WTC11 (cell line): ENCODE measurements at regions not wholly inside any gene's neighbourhood (a gene's known extent, or its start where the extent isn't known, plus 50 kb on each side); places are given as distances from the start of the nearest gene placed in this dataset.

Experiments used
- CTCF ChIP-seq: fragments of 200-600 bp; IDR thresholded peaks from 2 replicates; pipeline ENCODE4 v1.8.0; 2022; ENCODE audit warnings: antibody characterized with exemption
- FOXJ3 ChIP-seq: sonication (generic); formaldehyde crosslinking; IDR thresholded peaks from 2 replicates; pipeline ENCODE4 v1.9.0; 2021; ENCODE audit warnings: missing genetic modification reagents, mild to moderate bottlenecking, borderline replicate concordance
- IRF2 ChIP-seq: sonication (generic); formaldehyde crosslinking; IDR thresholded peaks from 2 replicates; pipeline ENCODE4 v1.8.0; 2022; ENCODE audit warnings: low read depth, missing genetic modification reagents, borderline replicate concordance
- JAZF1 ChIP-seq: fragments of 250-450 bp; sonication (Bioruptor Pico); IDR thresholded peaks from 2 replicates; pipeline ENCODE4 v1.9.0; 2021; ENCODE audit warnings: moderate library complexity, mild to moderate bottlenecking, inconsistent platforms
- MLX ChIP-seq: sonication (generic); formaldehyde crosslinking; IDR thresholded peaks from 2 replicates; pipeline ENCODE4 v1.8.1; 2023; ENCODE audit warnings: mild to moderate bottlenecking, missing genetic modification reagents, moderate library complexity
- NR2C2 ChIP-seq: sonication (generic); formaldehyde crosslinking; IDR thresholded peaks from 2 replicates; pipeline ENCODE4 v1.8.0; 2022; ENCODE audit warnings: mild to moderate bottlenecking, missing genetic modification reagents
- TEAD4 ChIP-seq: sonication (generic); formaldehyde crosslinking; IDR thresholded peaks from 2 replicates; pipeline ENCODE4 v1.8.0; 2022; ENCODE audit warnings: mild to moderate bottlenecking, missing genetic modification reagents
- USF2 ChIP-seq: sonication (generic); formaldehyde crosslinking; IDR thresholded peaks from 2 replicates; pipeline ENCODE4 v1.8.1; 2023; ENCODE audit warnings: mild to moderate bottlenecking, missing genetic modification reagents, moderate library complexity
- TF ChIP-seq, protein P1 (sequence below): sonication (generic); formaldehyde crosslinking; IDR thresholded peaks from 2 replicates; pipeline ENCODE4 v1.8.0; 2022; ENCODE audit warnings: mild to moderate bottlenecking, missing genetic modification reagents

DNA sequence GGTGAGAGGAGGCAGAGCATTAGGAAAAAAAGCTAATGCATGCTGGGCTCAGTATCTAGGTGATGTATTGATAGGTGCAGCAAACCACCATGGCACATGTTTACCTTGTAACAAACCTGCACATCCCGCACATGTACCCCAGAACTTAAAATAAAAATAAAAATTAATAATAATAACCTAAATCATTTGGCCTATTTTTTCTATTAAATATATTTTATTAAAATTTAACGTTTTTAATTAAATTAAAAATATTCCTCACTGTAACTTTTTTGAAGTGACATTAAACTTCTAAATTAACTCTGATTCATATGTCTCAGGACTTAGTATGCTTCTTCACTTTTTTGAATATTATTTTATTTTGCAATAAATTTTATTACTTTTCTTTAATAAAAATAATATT is 83.7 kb upstream of the PARP8 start:
- TF ChIP-seq CTCF = no peak
- no peak for TF ChIP-seq MLX (CRISPR knock-in tag)
- no peak for TF ChIP-seq JAZF1 (CRISPR knock-in tag)
- TF ChIP-seq FOXJ3 (CRISPR knock-in tag) = no peak
- TF ChIP-seq TEAD4 (CRISPR knock-in tag) = no peak
- no peak for TF ChIP-seq IRF2 (CRISPR knock-in tag)
- no peak for TF ChIP-seq USF2
- TF ChIP-seq, protein P1, sequence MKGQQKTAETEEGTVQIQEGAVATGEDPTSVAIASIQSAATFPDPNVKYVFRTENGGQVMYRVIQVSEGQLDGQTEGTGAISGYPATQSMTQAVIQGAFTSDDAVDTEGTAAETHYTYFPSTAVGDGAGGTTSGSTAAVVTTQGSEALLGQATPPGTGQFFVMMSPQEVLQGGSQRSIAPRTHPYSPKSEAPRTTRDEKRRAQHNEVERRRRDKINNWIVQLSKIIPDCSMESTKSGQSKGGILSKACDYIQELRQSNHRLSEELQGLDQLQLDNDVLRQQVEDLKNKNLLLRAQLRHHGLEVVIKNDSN = no peak
- no peak for TF ChIP-seq NR2C2 (CRISPR knock-in tag)
